GM23338 (cell line): ENCODE measurements at regions not wholly inside any gene's neighbourhood (a gene's known extent, or its start where the extent isn't known, plus 50 kb on each side); places are given as distances from the start of the nearest gene placed in this dataset.

Source experiments
- ATAC-seq: fragments of 200-7000 bp; cut with Tn5 transposase; 3 replicates; pipeline ENCODE4 v1.9.1; 2020
- DNase-seq: peaks from one replicate; pipeline ENCODE4 v3.0.0-alpha.2; 2015; ENCODE audit warnings: low spot score
- H2AFZ ChIP-seq: fragments of 200-600 bp; sonication (generic); 2 replicates; pipeline ENCODE4 v1.8.0; 2016; ENCODE audit warnings: antibody characterized with exemption, mild to moderate bottlenecking, moderate library complexity
- H3F3A ChIP-seq: fragments of 200-600 bp; sonication (generic); replicated peaks from 2 replicates; pipeline ENCODE4 v1.8.0; 2017; ENCODE audit warnings: antibody characterized with exemption, mixed run types, low read depth
- H3K27ac ChIP-seq: fragments of 200-600 bp; sonication (generic); 2 replicates; pipeline ENCODE4 v1.6.1; 2016; ENCODE audit warnings: low read depth
- H3K27me3 ChIP-seq: fragments of 200-600 bp; sonication (generic); 2 replicates; pipeline ENCODE4 v1.8.0; 2016; ENCODE audit warnings: mild to moderate bottlenecking, mixed run types, moderate library complexity; ENCODE audit not compliant: insufficient read depth
- H3K36me3 ChIP-seq: fragments of 200-600 bp; sonication (generic); 2 replicates; pipeline ENCODE4 v1.8.0; 2016; ENCODE audit warnings: mild to moderate bottlenecking; ENCODE audit not compliant: insufficient read depth
- H3K4me1 ChIP-seq: fragments of 200-600 bp; sonication (generic); 2 replicates; pipeline ENCODE4 v1.8.0; 2016; ENCODE audit warnings: mild to moderate bottlenecking, moderate library complexity; ENCODE audit not compliant: insufficient read depth
- H3K4me2 ChIP-seq: fragments of 200-600 bp; sonication (generic); 2 replicates; pipeline ENCODE4 v1.7.1; 2017; ENCODE audit warnings: mixed run types
- H3K4me3 ChIP-seq: fragments of 200-600 bp; sonication (generic); 2 replicates; pipeline ENCODE4 v1.6.1; 2016; ENCODE audit warnings: mixed run types
- H3K79me2 ChIP-seq: fragments of 200-600 bp; sonication (generic); replicated peaks from 2 replicates; pipeline ENCODE4 v1.8.0; 2017; ENCODE audit warnings: mild to moderate bottlenecking; ENCODE audit not compliant: insufficient read depth
- H3K9me2 ChIP-seq: fragments of 200-600 bp; sonication (generic); 2 replicates; pipeline ENCODE4 v1.8.0; 2017; ENCODE audit not compliant: insufficient read depth
- H4K20me1 ChIP-seq: fragments of 200-600 bp; sonication (generic); replicated peaks from 2 replicates; pipeline ENCODE4 v1.8.0; 2017; ENCODE audit warnings: mild to moderate bottlenecking; ENCODE audit not compliant: insufficient read depth
- H3K27ac Mint-ChIP-seq: 2 replicates; pipeline ENCODE4 v1.8.0; 2020; ENCODE audit warnings: inconsistent platforms, mild to moderate bottlenecking, moderate library complexity, mixed read lengths
- H3K27me3 Mint-ChIP-seq: 3 replicates; pipeline ENCODE4 v1.8.0; 2022; ENCODE audit warnings: low read depth, mild to moderate bottlenecking, moderate library complexity, mixed read lengths, inconsistent platforms; ENCODE audit not compliant: insufficient read depth, poor library complexity
- H3K36me3 Mint-ChIP-seq: 3 replicates; pipeline ENCODE4 v1.8.0; 2021; ENCODE audit warnings: low read depth, mild to moderate bottlenecking, inconsistent platforms, moderate library complexity, mixed read lengths
- H3K4me1 Mint-ChIP-seq: 3 replicates; pipeline ENCODE4 v1.8.0; 2020; ENCODE audit warnings: mild to moderate bottlenecking, inconsistent platforms, mixed read lengths
- H3K4me3 Mint-ChIP-seq: 3 replicates; pipeline ENCODE4 v1.8.0; 2021; ENCODE audit warnings: moderate library complexity, mild to moderate bottlenecking, inconsistent platforms, mixed read lengths
- H3K9me3 Mint-ChIP-seq: 3 replicates; pipeline ENCODE4 v1.8.0; 2020; ENCODE audit warnings: moderate library complexity, mild to moderate bottlenecking, inconsistent platforms, mixed read lengths
- CREB1 ChIP-seq: fragments of 250-450 bp; sonication (Bioruptor Pico); IDR thresholded peaks from 2 replicates; pipeline ENCODE4 v1.5.0; 2020; ENCODE audit warnings: low read depth, mild to moderate bottlenecking, moderate library complexity
- CTCF ChIP-seq, 2 experiments: fragments of 200-600 bp in 1 of 2; sonication (generic) in 1 of 2; conservative IDR thresholded peaks; 2 replicates each; pipeline versions ENCODE4 v1.5.1 to v1.6.1; 2016 to 2017; ENCODE audit warnings: antibody characterized with exemption in 2 of 2, low read depth in 2 of 2, mild to moderate bottlenecking in 2 of 2, moderate library complexity in 1 of 2
- ETS1 ChIP-seq: IDR thresholded peaks from 2 replicates; pipeline ENCODE4 v1.6.1; 2016; ENCODE audit warnings: antibody characterized with exemption
- EZH2 ChIP-seq: fragments of 200-600 bp; sonication (generic); IDR thresholded peaks from one replicate; pipeline ENCODE4 v1.8.0; 2017; ENCODE audit warnings: antibody characterized with exemption, mild to moderate bottlenecking, low read depth; ENCODE audit not compliant: unreplicated experiment
- EZH2phosphoT487 ChIP-seq: fragments of 200-600 bp; sonication (generic); IDR thresholded peaks from one replicate; pipeline ENCODE4 v1.8.1; 2018; ENCODE audit warnings: antibody characterized with exemption; ENCODE audit not compliant: unreplicated experiment
- JUNB ChIP-seq: IDR thresholded peaks from one replicate; pipeline ENCODE4 v1.6.1; 2016; ENCODE audit warnings: antibody characterized with exemption; ENCODE audit not compliant: unreplicated experiment
- NANOG ChIP-seq: IDR thresholded peaks from 2 replicates; pipeline ENCODE4 v1.6.1; 2016; ENCODE audit warnings: antibody characterized with exemption, borderline replicate concordance
- POLR2AphosphoS5 ChIP-seq: IDR thresholded peaks from 2 replicates; pipeline ENCODE4 v1.6.1; 2016; ENCODE audit warnings: antibody characterized with exemption, low read depth
- REST ChIP-seq: IDR thresholded peaks from one replicate; pipeline ENCODE4 v1.6.1; 2018; ENCODE audit warnings: antibody characterized with exemption; ENCODE audit not compliant: unreplicated experiment
- STAT1 ChIP-seq: IDR thresholded peaks from one replicate; pipeline ENCODE4 v1.6.1; 2016; ENCODE audit warnings: antibody characterized with exemption; ENCODE audit not compliant: unreplicated experiment
- ZNF114 ChIP-seq: fragments of 250-450 bp; sonication (Bioruptor Pico); IDR thresholded peaks from 2 replicates; pipeline ENCODE4 v1.5.0; 2020; ENCODE audit warnings: mild to moderate bottlenecking, moderate library complexity
- ZNF331 ChIP-seq: fragments of 250-450 bp; sonication (Bioruptor Pico); IDR thresholded peaks from 2 replicates; pipeline ENCODE4 v1.5.0; 2020; ENCODE audit warnings: low read depth, mild to moderate bottlenecking, moderate library complexity
- ZNF462 ChIP-seq: fragments of 250-450 bp; sonication (Bioruptor Pico); IDR thresholded peaks from 2 replicates; pipeline ENCODE4 v1.5.0; 2020; ENCODE audit warnings: mild to moderate bottlenecking, moderate library complexity

GRCh38 chr5:124372457-124372856 lies 374.0 kb downstream of the ZNF608 start (continued):
- no peak for TF ChIP-seq EZH2phosphoT487
- TF ChIP-seq ZNF331 (CRISPR knock-in tag), result no peak
- no peak for TF ChIP-seq ZNF114 (CRISPR knock-in tag)
- no peak for TF ChIP-seq JUNB
- no peak for TF ChIP-seq EZH2

GRCh38 chr5:124371111-124371706 lies 375.2 kb downstream of the ZNF608 start:
- no peaks in the 10 kb centered on the region for H3F3A ChIP-seq
- no peak overlapping the region for H3K4me3 ChIP-seq
- ATAC-seq (no peak), DNase-seq (no peak)
- H3K36me3 ChIP-seq, result no peaks in the 10 kb centered on the region
- Mint-ChIP-seq H3K4me3 (no peak overlapping the region), H3K9me3 (0 out of 3 replicates have a peak, but pooled peaks cover 3% of the 10 kb centered on the region), H3K4me1 (no peaks in the 10 kb centered on the region), H3K36me3 (peaks cover 4% of the 10 kb centered on the region; the same call in 1 of the 3 replicates), H3K27ac (no peak overlapping the region), H3K27me3 (peaks cover 3% of the 10 kb centered on the region)
- no peak overlapping the region for H3K4me2 ChIP-seq
- peaks cover 14% of the 10 kb centered on the region; the same call in 1 of the 2 replicates for H3K9me2 ChIP-seq
- H3K27me3 ChIP-seq, result no peaks in the 10 kb centered on the region
- no peak overlapping the region for H3K27ac ChIP-seq
- no peaks in the 10 kb centered on the region for H3K4me1 ChIP-seq
- no peaks in the 10 kb centered on the region for H4K20me1 ChIP-seq
- H2AFZ ChIP-seq, result no peak overlapping the region
- no peaks in the 10 kb centered on the region for H3K79me2 ChIP-seq
- TF ChIP-seq ZNF114 (CRISPR knock-in tag), result no peak
- no peak for TF ChIP-seq EZH2
- no peak for TF ChIP-seq CREB1
- TF ChIP-seq CTCF (conservative IDR thresholded peaks at IDR 0.05; ENCODE audit: low read depth in 2 of 2), result no peak
- TF ChIP-seq REST, result no peak
- TF ChIP-seq STAT1, result no peak
- TF ChIP-seq NANOG, result no peak
- TF ChIP-seq ETS1, result no peak
- TF ChIP-seq ZNF462, result no peak
- TF ChIP-seq ZNF331 (CRISPR knock-in tag), result no peak
- no peak for TF ChIP-seq JUNB
- no peak for TF ChIP-seq POLR2AphosphoS5
